H1 (cell line): ENCODE measurements at regions not wholly inside any gene's neighbourhood (a gene's known extent, or its start where the extent isn't known, plus 50 kb on each side); places are given as distances from the start of the nearest gene placed in this dataset.

Experiments used
- CBX8 ChIP-seq: fragments of 300-800, 300-1000 bp; sonication (generic); IDR thresholded peaks from 2 replicates; pipeline ENCODE4 v1.7.1; 2016; ENCODE audit warnings: low read depth, low read length, borderline replicate concordance
- CTCF ChIP-seq, 3 experiments: IDR thresholded peaks; 1 replicate in 2 of 3; 2 replicates in 1 of 3; pipeline versions ENCODE4 v1.5.1 to v1.6.1; 2011; ENCODE audit warnings: low read length in 3 of 3, mild to moderate bottlenecking in 3 of 3, inconsistent platforms in 2 of 3, low read depth in 1 of 3, moderate library complexity in 1 of 3; ENCODE audit not compliant: insufficient read depth in 1 of 3; ENCODE audit errors: control extremely low read depth in 1 of 3
- HDAC2 ChIP-seq, 2 experiments: fragments of 300-600 bp in 1 of 2; sonication (generic) in 1 of 2; IDR thresholded peaks; 2 replicates each; pipeline ENCODE4 v1.6.1; 2011 to 2012; ENCODE audit warnings: low read depth in 2 of 2, low read length in 2 of 2, mild to moderate bottlenecking in 2 of 2, moderate library complexity in 2 of 2, borderline replicate concordance in 1 of 2, inconsistent platforms in 1 of 2
- KDM1A ChIP-seq: fragments of 200-600, 300-600 bp; sonication (generic); IDR thresholded peaks from 2 replicates; pipeline ENCODE4 v1.7.1; 2016; ENCODE audit warnings: mild to moderate bottlenecking, low read length, borderline replicate concordance
- MAX ChIP-seq: IDR thresholded peaks from 2 replicates; pipeline ENCODE4 v1.6.1; 2012; ENCODE audit warnings: inconsistent platforms
- POU5F1 ChIP-seq: IDR thresholded peaks from 2 replicates; pipeline ENCODE4 v1.6.1; 2011; ENCODE audit warnings: low read depth, mild to moderate bottlenecking, low read length, moderate library complexity
- RAD21 ChIP-seq, 2 experiments: IDR thresholded peaks in 1 of 2; conservative IDR thresholded peaks in 1 of 2; 2 replicates each; pipeline ENCODE4 v1.6.1; 2011; ENCODE audit warnings: low read depth in 2 of 2, low read length in 2 of 2, improper control_type of control experiment in 1 of 2, inconsistent platforms in 1 of 2, mild to moderate bottlenecking in 1 of 2, moderate library complexity in 1 of 2
- SP2 ChIP-seq: IDR thresholded peaks from 2 replicates; pipeline ENCODE4 v1.6.1; 2012; ENCODE audit warnings: mild to moderate bottlenecking, low read length, inconsistent platforms
- TAF7 ChIP-seq: optimal IDR thresholded peaks from 2 replicates; pipeline ENCODE3; 2011; ENCODE audit warnings: low read depth, mild to moderate bottlenecking, inconsistent platforms, low read length, moderate library complexity, borderline replicate concordance
- TCF12 ChIP-seq: IDR thresholded peaks from 2 replicates; pipeline ENCODE4 v1.6.1; 2011; ENCODE audit warnings: low read depth, mild to moderate bottlenecking, low read length

GRCh38 chr2:121099329-121100290 lies 185.4 kb downstream of the TFCP2L1 start (continued):
- peak; percentile 78 to 81 (median 81) for TF ChIP-seq CTCF (IDR thresholded peaks at IDR 0.05; ENCODE audit: control extremely low read depth in 1 of 3, insufficient read depth in 1 of 3, low read depth in 1 of 3, low read length in 3 of 3)
- no peak for TF ChIP-seq TAF7
- TF ChIP-seq CBX8, result no peak
- TF ChIP-seq KDM1A, result no peak
- TF ChIP-seq MAX, result no peak
- no peak for TF ChIP-seq SP2
- no peak for TF ChIP-seq HDAC2 (IDR thresholded peaks at IDR 0.05; ENCODE audit: borderline replicate concordance in 1 of 2, low read depth in 2 of 2, low read length in 2 of 2)
- peak; percentile 55 to 71 for TF ChIP-seq RAD21 (IDR thresholded peaks at IDR 0.05 in 1 of 2, conservative IDR thresholded peaks at IDR 0.05 in 1 of 2; ENCODE audit: low read depth in 2 of 2, low read length in 2 of 2)
- TF ChIP-seq TCF12, result no peak
- TF ChIP-seq POU5F1, result no peak
